GM13976 (cell line): ENCODE measurements at regions not wholly inside any gene's neighbourhood (a gene's known extent, or its start where the extent isn't known, plus 50 kb on each side); places are given as distances from the start of the nearest gene placed in this dataset.
"Not testable (repeated sequence)": the region's sequence is repeated elsewhere in the genome, so short reads cannot be mapped to it uniquely, and the experiment has no call there.

ENCODE experiments used
- DNase-seq: peaks from one replicate; pipeline ENCODE4 v3.0.0; 2012; ENCODE audit warnings: low spot score
- CTCF ChIP-seq: IDR thresholded peaks from 2 replicates; pipeline ENCODE4 v1.5.1; 2012; ENCODE audit warnings: borderline replicate concordance, mild to moderate bottlenecking; ENCODE audit not compliant: insufficient read depth; ENCODE audit errors: extremely low read depth, missing control alignments, control extremely low read depth
- in situ Hi-C: fragments of 300-500 bp; cut with MboI; formaldehyde crosslinking; loops from one replicate; pipeline ENCODE4 v1.12.0; 2022; ENCODE audit warnings: low sequenced_read_pairs, mixed read lengths, inconsistent platforms; ENCODE audit not compliant: unreplicated experiment

- TF ChIP-seq CTCF, result no peak
- in situ Hi-C loops, result no loop called here
- no peak for DNase-seq
These were observed 89.6 kb downstream of the DNAJB9 start for GRCh38 chr7:108659261-108659660.

GRCh38 chr7:108659867-108660266, 90.2 kb downstream of the DNAJB9 start:
- no peak for DNase-seq

GRCh38 chr7:108660465-108660864, 90.8 kb downstream of the DNAJB9 start:
- TF ChIP-seq CTCF, result no peak
- DNase-seq, result no peak
- in situ Hi-C loops, result no loop called here

More at GRCh38 chr7:108659867-108660266, 90.2 kb downstream of the DNAJB9 start:
- TF ChIP-seq CTCF, result no peak
- in situ Hi-C loops, result no loop called here

- no peak for TF ChIP-seq CTCF
- in situ Hi-C loops, result no loop called here
- DNase-seq, result no peak
These were observed 93.2 kb downstream of the DNAJB9 start for GRCh38 chr7:108662783-108663362.

GRCh38 chr7:108663701-108664100, 94.0 kb downstream of the DNAJB9 start:
- no peak for DNase-seq
- TF ChIP-seq CTCF, result no peak
- in situ Hi-C loops, result no loop called here

- DNase-seq, result no peak
- TF ChIP-seq CTCF, result no peak
- in situ Hi-C loops, result no loop called here
These were observed 97.5 kb downstream of the DNAJB9 start for GRCh38 chr7:108667216-108667615.

- DNase-seq, result no peak
- no peak for TF ChIP-seq CTCF
- in situ Hi-C loops, result no loop called here
These were observed 100.3 kb downstream of the DNAJB9 start for GRCh38 chr7:108669958-108670357.

GRCh38 chr7:108673699-108674098, 104.0 kb downstream of the DNAJB9 start:
- in situ Hi-C loops, DNase-seq: not testable (repeated sequence)
